HG02852 (cell line): ENCODE measurements at regions not wholly inside any gene's neighbourhood (a gene's known extent, or its start where the extent isn't known, plus 50 kb on each side); places are given as distances from the start of the nearest gene placed in this dataset.
A peak's percentile ranks its signal among the peaks of the same experiment; 100 is the strongest.
"Not testable (repeated sequence)": the region's sequence is repeated elsewhere in the genome, so short reads cannot be mapped to it uniquely, and the experiment has no call there.

Source experiments
- ATAC-seq: cut with Tn5 transposase; IDR thresholded peaks from one replicate; pipeline ENCODE4 v1.9.1; 2021; ENCODE audit warnings: mild to moderate bottlenecking, moderate library complexity; ENCODE audit not compliant: unreplicated experiment

GRCh38 chr14:28944605-28945004, 178.0 kb downstream of the FOXG1 start:
- no peak for ATAC-seq

- ATAC-seq: no peak
These were observed 179.7 kb downstream of the FOXG1 start for GRCh38 chr14:28946267-28946666.

- no peak for ATAC-seq
These were observed 182.9 kb downstream of the FOXG1 start for GRCh38 chr14:28949503-28949902.

GRCh38 chr14:28952161-28952560, 185.6 kb downstream of the FOXG1 start:
- ATAC-seq: no peak

- no peak for ATAC-seq
These were observed 186.1 kb downstream of the FOXG1 start for GRCh38 chr14:28952666-28953065.

GRCh38 chr14:28953973-28954372, 187.4 kb downstream of the FOXG1 start:
- no peak for ATAC-seq

- ATAC-seq: peak; percentile 50
These were observed 200.0 kb downstream of the FOXG1 start for GRCh38 chr14:28966416-28967233.

- no peak for ATAC-seq
These were observed 208.5 kb downstream of the FOXG1 start for GRCh38 chr14:28975084-28975483.

GRCh38 chr14:28982228-28982627, 215.6 kb downstream of the FOXG1 start:
- no peak for ATAC-seq

GRCh38 chr14:28983279-28983678, 216.7 kb downstream of the FOXG1 start:
- ATAC-seq: no peak

- ATAC-seq: no peak
These were observed 220.9 kb downstream of the FOXG1 start for GRCh38 chr14:28987516-28987915.

- not testable (repeated sequence) for ATAC-seq
These were observed 230.6 kb downstream of the FOXG1 start for GRCh38 chr14:28997196-28997595.

GRCh38 chr14:28999656-29000055, 233.1 kb downstream of the FOXG1 start:
- ATAC-seq: no peak

GRCh38 chr14:29005647-29006046, 239.1 kb downstream of the FOXG1 start:
- no peak for ATAC-seq

- no peak for ATAC-seq
These were observed 241.4 kb downstream of the FOXG1 start for GRCh38 chr14:29007990-29008389.

- no peak for ATAC-seq
These were observed 249.7 kb downstream of the FOXG1 start for GRCh38 chr14:29016050-29016900.

- ATAC-seq: not testable (repeated sequence)
These were observed 256.9 kb downstream of the FOXG1 start for GRCh38 chr14:29023505-29023904.

GRCh38 chr14:29027441-29027840, 260.9 kb downstream of the FOXG1 start:
- not testable (repeated sequence) for ATAC-seq

GRCh38 chr14:29027941-29028705, 261.5 kb downstream of the FOXG1 start:
- ATAC-seq: not testable (repeated sequence)

- ATAC-seq: no peak
These were observed 262.5 kb downstream of the FOXG1 start for GRCh38 chr14:29028973-29029582.

GRCh38 chr14:29030121-29030520, 263.5 kb downstream of the FOXG1 start:
- ATAC-seq: no peak
